GM23338 (cell line): ENCODE measurements at regions not wholly inside any gene's neighbourhood (a gene's known extent, or its start where the extent isn't known, plus 50 kb on each side); places are given as distances from the start of the nearest gene placed in this dataset.
A peak's percentile ranks its signal among the peaks of the same experiment; 100 is the strongest.

Source experiments
- ATAC-seq: fragments of 200-7000 bp; cut with Tn5 transposase; 3 replicates; pipeline ENCODE4 v1.9.1; 2020
- DNase-seq: peaks from one replicate; pipeline ENCODE4 v3.0.0-alpha.2; 2015; ENCODE audit warnings: low spot score
- H2AFZ ChIP-seq: fragments of 200-600 bp; sonication (generic); 2 replicates; pipeline ENCODE4 v1.8.0; 2016; ENCODE audit warnings: antibody characterized with exemption, mild to moderate bottlenecking, moderate library complexity
- H3F3A ChIP-seq: fragments of 200-600 bp; sonication (generic); replicated peaks from 2 replicates; pipeline ENCODE4 v1.8.0; 2017; ENCODE audit warnings: antibody characterized with exemption, mixed run types, low read depth
- H3K27ac ChIP-seq: fragments of 200-600 bp; sonication (generic); 2 replicates; pipeline ENCODE4 v1.6.1; 2016; ENCODE audit warnings: low read depth
- H3K27me3 ChIP-seq: fragments of 200-600 bp; sonication (generic); 2 replicates; pipeline ENCODE4 v1.8.0; 2016; ENCODE audit warnings: mild to moderate bottlenecking, mixed run types, moderate library complexity; ENCODE audit not compliant: insufficient read depth
- H3K36me3 ChIP-seq: fragments of 200-600 bp; sonication (generic); 2 replicates; pipeline ENCODE4 v1.8.0; 2016; ENCODE audit warnings: mild to moderate bottlenecking; ENCODE audit not compliant: insufficient read depth
- H3K4me1 ChIP-seq: fragments of 200-600 bp; sonication (generic); 2 replicates; pipeline ENCODE4 v1.8.0; 2016; ENCODE audit warnings: mild to moderate bottlenecking, moderate library complexity; ENCODE audit not compliant: insufficient read depth
- H3K4me2 ChIP-seq: fragments of 200-600 bp; sonication (generic); 2 replicates; pipeline ENCODE4 v1.7.1; 2017; ENCODE audit warnings: mixed run types
- H3K4me3 ChIP-seq: fragments of 200-600 bp; sonication (generic); 2 replicates; pipeline ENCODE4 v1.6.1; 2016; ENCODE audit warnings: mixed run types
- H3K79me2 ChIP-seq: fragments of 200-600 bp; sonication (generic); replicated peaks from 2 replicates; pipeline ENCODE4 v1.8.0; 2017; ENCODE audit warnings: mild to moderate bottlenecking; ENCODE audit not compliant: insufficient read depth
- H3K9me2 ChIP-seq: fragments of 200-600 bp; sonication (generic); 2 replicates; pipeline ENCODE4 v1.8.0; 2017; ENCODE audit not compliant: insufficient read depth
- H4K20me1 ChIP-seq: fragments of 200-600 bp; sonication (generic); replicated peaks from 2 replicates; pipeline ENCODE4 v1.8.0; 2017; ENCODE audit warnings: mild to moderate bottlenecking; ENCODE audit not compliant: insufficient read depth
- H3K27ac Mint-ChIP-seq: 2 replicates; pipeline ENCODE4 v1.8.0; 2020; ENCODE audit warnings: inconsistent platforms, mild to moderate bottlenecking, moderate library complexity, mixed read lengths
- H3K27me3 Mint-ChIP-seq: 3 replicates; pipeline ENCODE4 v1.8.0; 2022; ENCODE audit warnings: low read depth, mild to moderate bottlenecking, moderate library complexity, mixed read lengths, inconsistent platforms; ENCODE audit not compliant: insufficient read depth, poor library complexity
- H3K36me3 Mint-ChIP-seq: 3 replicates; pipeline ENCODE4 v1.8.0; 2021; ENCODE audit warnings: low read depth, mild to moderate bottlenecking, inconsistent platforms, moderate library complexity, mixed read lengths
- H3K4me1 Mint-ChIP-seq: 3 replicates; pipeline ENCODE4 v1.8.0; 2020; ENCODE audit warnings: mild to moderate bottlenecking, inconsistent platforms, mixed read lengths
- H3K4me3 Mint-ChIP-seq: 3 replicates; pipeline ENCODE4 v1.8.0; 2021; ENCODE audit warnings: moderate library complexity, mild to moderate bottlenecking, inconsistent platforms, mixed read lengths
- H3K9me3 Mint-ChIP-seq: 3 replicates; pipeline ENCODE4 v1.8.0; 2020; ENCODE audit warnings: moderate library complexity, mild to moderate bottlenecking, inconsistent platforms, mixed read lengths
- CREB1 ChIP-seq: fragments of 250-450 bp; sonication (Bioruptor Pico); IDR thresholded peaks from 2 replicates; pipeline ENCODE4 v1.5.0; 2020; ENCODE audit warnings: low read depth, mild to moderate bottlenecking, moderate library complexity
- ETS1 ChIP-seq: IDR thresholded peaks from 2 replicates; pipeline ENCODE4 v1.6.1; 2016; ENCODE audit warnings: antibody characterized with exemption
- JUNB ChIP-seq: IDR thresholded peaks from one replicate; pipeline ENCODE4 v1.6.1; 2016; ENCODE audit warnings: antibody characterized with exemption; ENCODE audit not compliant: unreplicated experiment
- NANOG ChIP-seq: IDR thresholded peaks from 2 replicates; pipeline ENCODE4 v1.6.1; 2016; ENCODE audit warnings: antibody characterized with exemption, borderline replicate concordance
- POLR2AphosphoS5 ChIP-seq: IDR thresholded peaks from 2 replicates; pipeline ENCODE4 v1.6.1; 2016; ENCODE audit warnings: antibody characterized with exemption, low read depth
- REST ChIP-seq: IDR thresholded peaks from one replicate; pipeline ENCODE4 v1.6.1; 2018; ENCODE audit warnings: antibody characterized with exemption; ENCODE audit not compliant: unreplicated experiment
- STAT1 ChIP-seq: IDR thresholded peaks from one replicate; pipeline ENCODE4 v1.6.1; 2016; ENCODE audit warnings: antibody characterized with exemption; ENCODE audit not compliant: unreplicated experiment
- ZNF331 ChIP-seq: fragments of 250-450 bp; sonication (Bioruptor Pico); IDR thresholded peaks from 2 replicates; pipeline ENCODE4 v1.5.0; 2020; ENCODE audit warnings: low read depth, mild to moderate bottlenecking, moderate library complexity
- ZNF462 ChIP-seq: fragments of 250-450 bp; sonication (Bioruptor Pico); IDR thresholded peaks from 2 replicates; pipeline ENCODE4 v1.5.0; 2020; ENCODE audit warnings: mild to moderate bottlenecking, moderate library complexity
- TF ChIP-seq, protein P1 (sequence below), 2 experiments: fragments of 200-600 bp in 1 of 2; sonication (generic) in 1 of 2; conservative IDR thresholded peaks; 2 replicates each; pipeline versions ENCODE4 v1.5.1 to v1.6.1; 2016 to 2017; ENCODE audit warnings: antibody characterized with exemption in 2 of 2, low read depth in 2 of 2, mild to moderate bottlenecking in 2 of 2, moderate library complexity in 1 of 2

GRCh38 chr17:45666046-45666600 is 118.0 kb upstream of the CRHR1 start:
- H3K36me3 ChIP-seq: no peaks in the 10 kb centered on the region
- no peak overlapping the region for H2AFZ ChIP-seq
- no peaks in the 10 kb centered on the region for H3F3A ChIP-seq
- TF ChIP-seq NANOG (no peak), JUNB (no peak)
- TF ChIP-seq, protein P1, sequence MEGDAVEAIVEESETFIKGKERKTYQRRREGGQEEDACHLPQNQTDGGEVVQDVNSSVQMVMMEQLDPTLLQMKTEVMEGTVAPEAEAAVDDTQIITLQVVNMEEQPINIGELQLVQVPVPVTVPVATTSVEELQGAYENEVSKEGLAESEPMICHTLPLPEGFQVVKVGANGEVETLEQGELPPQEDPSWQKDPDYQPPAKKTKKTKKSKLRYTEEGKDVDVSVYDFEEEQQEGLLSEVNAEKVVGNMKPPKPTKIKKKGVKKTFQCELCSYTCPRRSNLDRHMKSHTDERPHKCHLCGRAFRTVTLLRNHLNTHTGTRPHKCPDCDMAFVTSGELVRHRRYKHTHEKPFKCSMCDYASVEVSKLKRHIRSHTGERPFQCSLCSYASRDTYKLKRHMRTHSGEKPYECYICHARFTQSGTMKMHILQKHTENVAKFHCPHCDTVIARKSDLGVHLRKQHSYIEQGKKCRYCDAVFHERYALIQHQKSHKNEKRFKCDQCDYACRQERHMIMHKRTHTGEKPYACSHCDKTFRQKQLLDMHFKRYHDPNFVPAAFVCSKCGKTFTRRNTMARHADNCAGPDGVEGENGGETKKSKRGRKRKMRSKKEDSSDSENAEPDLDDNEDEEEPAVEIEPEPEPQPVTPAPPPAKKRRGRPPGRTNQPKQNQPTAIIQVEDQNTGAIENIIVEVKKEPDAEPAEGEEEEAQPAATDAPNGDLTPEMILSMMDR (conservative IDR thresholded peaks at IDR 0.05; ENCODE audit: low read depth in 2 of 2): peak; percentile 49 to 67
- no peaks in the 10 kb centered on the region for H4K20me1 ChIP-seq
- DNase-seq (peak; percentile 22), ATAC-seq (peak; percentile 73)
- H3K4me3 ChIP-seq: no peak overlapping the region
- no peaks in the 10 kb centered on the region for H3K4me1 Mint-ChIP-seq
- H3K9me3 Mint-ChIP-seq: no peaks in the 10 kb centered on the region
- no peak overlapping the region for H3K4me2 ChIP-seq
- no peaks in the 10 kb centered on the region for H3K27me3 ChIP-seq
- no peaks in the 10 kb centered on the region for H3K79me2 ChIP-seq
- H3K27ac Mint-ChIP-seq: no peak overlapping the region
- H3K27me3 Mint-ChIP-seq: peaks cover 4% of the 10 kb centered on the region
- H3K4me3 Mint-ChIP-seq: no peak overlapping the region
- H3K36me3 Mint-ChIP-seq: no peaks in the 10 kb centered on the region
- H3K4me1 ChIP-seq: no peaks in the 10 kb centered on the region
- no peaks in the 10 kb centered on the region for H3K9me2 ChIP-seq
- no peak overlapping the region for H3K27ac ChIP-seq

GRCh38 chr17:45666641-45667040 is 117.5 kb upstream of the CRHR1 start:
- Mint-ChIP-seq H3K4me3 (no peak overlapping the region), H3K9me3 (no peaks in the 10 kb centered on the region), H3K27ac (no peak overlapping the region), H3K27me3 (peaks cover 4% of the 10 kb centered on the region), H3K4me1 (no peaks in the 10 kb centered on the region), H3K36me3 (no peaks in the 10 kb centered on the region)
- Histone ChIP-seq H3F3A (no peaks in the 10 kb centered on the region), H4K20me1 (no peaks in the 10 kb centered on the region), H3K79me2 (no peaks in the 10 kb centered on the region), H3K4me3 (no peak overlapping the region), H3K27ac (no peak overlapping the region), H2AFZ (no peak overlapping the region), H3K9me2 (no peaks in the 10 kb centered on the region), H3K4me1 (no peaks in the 10 kb centered on the region), H3K4me2 (no peak overlapping the region), H3K36me3 (no peaks in the 10 kb centered on the region), H3K27me3 (no peaks in the 10 kb centered on the region)
- DNase-seq (no peak), ATAC-seq (peak; percentile 55)
- TF ChIP-seq POLR2AphosphoS5 (no peak), ZNF331 (CRISPR knock-in tag) (no peak), REST (no peak), ETS1 (no peak), ZNF462 (no peak), CREB1 (CRISPR knock-in tag) (no peak), NANOG (no peak), STAT1 (no peak)
